ENCODE measurements at regions not wholly inside any gene's neighbourhood (a gene's known extent, or its start where the extent isn't known, plus 50 kb on each side); places are given as distances from the start of the nearest gene placed in this dataset.
A peak's percentile ranks its signal among the peaks of the same experiment; 100 is the strongest.
"Not testable (repeated sequence)": the region's sequence is repeated elsewhere in the genome, so short reads cannot be mapped to it uniquely, and the experiment has no call there.

DNA sequence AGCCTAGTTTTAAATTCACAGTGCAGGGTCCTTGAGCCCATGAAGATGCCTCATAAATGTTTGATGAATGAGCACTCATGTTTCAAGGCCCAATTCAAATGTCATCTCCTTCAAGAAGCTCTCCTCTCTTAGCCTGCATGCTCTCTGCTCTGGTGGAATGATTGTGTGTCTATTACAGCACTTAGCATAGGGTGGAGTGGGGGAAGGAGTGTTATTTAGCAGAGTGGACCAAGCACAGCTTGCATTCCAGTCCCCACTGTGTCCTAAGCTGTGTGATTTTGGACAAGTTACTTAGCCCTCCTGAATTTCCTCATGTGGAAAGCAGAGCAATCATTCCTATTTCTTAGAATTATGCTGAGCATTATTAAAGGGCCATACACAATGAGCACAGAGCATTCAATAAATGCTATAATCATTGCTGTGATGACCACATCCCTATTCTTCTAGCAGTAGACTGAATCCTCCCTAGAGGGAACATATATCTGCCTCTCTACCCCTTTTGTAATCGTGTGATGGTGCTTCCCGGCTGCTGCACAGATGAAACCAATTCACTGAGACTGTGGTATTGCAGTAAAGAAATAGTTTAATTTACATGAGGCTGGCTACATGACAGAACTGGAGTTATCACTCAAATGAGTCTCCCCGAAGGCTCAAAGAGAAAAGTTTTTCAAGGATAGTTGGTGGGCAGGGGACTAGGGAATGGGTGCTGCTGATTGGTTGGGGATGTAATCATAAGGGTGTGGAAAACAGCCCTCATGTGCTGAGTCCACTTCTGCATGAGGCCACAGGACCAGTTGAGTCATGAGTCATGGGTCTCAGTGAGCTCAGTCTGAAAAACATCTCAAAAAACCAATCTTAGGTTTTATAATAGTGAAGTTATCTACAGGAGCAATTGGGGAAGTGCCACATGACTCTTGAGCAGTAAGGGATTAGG lies 173.4 kb upstream of the NDUFV2 start:
- Mint-ChIP-seq H3K4me3 (no peak overlapping the region), H3K27ac (no peak overlapping the region), H3K4me1 (peaks cover 11 to 15% (median 15%) of the 10 kb centered on the region in 3 donors), H3K9me3 (peaks cover 6 to 15% (median 12%) of the 10 kb centered on the region in 3 donors), H3K36me3 (peaks cover 4% of the 10 kb centered on the region), H3K27me3 (no peaks in the 10 kb centered on the region)

DNA sequence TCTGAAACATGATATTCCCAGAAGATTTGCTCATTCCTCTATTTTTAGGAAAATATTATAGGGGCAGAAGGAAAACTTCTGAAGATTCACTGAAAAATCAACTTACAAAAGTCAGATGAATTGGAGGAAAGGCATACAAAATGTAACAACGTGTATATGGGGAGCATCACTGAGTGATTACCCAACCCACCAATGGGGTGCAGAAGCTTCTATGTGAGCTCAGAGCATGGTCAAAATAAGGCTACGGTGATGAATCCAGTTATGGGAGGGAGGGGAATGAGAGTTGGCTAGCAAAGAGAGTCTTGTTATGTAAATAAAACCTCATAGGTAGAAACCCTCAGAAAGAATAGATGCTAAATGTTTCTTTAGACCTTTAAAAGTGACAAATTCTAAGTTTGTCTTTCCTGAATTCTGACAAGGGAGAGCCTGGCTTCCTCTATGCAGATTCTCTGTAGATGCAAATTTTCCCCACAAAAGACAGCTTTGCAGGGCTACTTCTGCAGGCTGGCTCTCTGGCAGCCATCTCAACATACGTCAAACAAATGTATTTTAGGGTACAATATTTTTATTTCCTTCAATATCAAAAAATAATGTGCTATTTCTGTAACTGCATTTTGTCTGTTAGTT lies 171.4 kb upstream of the NDUFV2 start:
- Mint-ChIP-seq H3K9me3 (peaks cover 4 to 13% (median 8%) of the 10 kb centered on the region in 3 donors), H3K27ac (peak overlapping the region in 1 of 3 donors; percentile 17), H3K27me3 (no peaks in the 10 kb centered on the region), H3K36me3 (peaks cover 4% of the 10 kb centered on the region), H3K4me1 (peaks cover 11 to 15% (median 15%) of the 10 kb centered on the region in 3 donors), H3K4me3 (peak overlapping the region in 2 of 4 donors; percentile 29 to 63)

DNA sequence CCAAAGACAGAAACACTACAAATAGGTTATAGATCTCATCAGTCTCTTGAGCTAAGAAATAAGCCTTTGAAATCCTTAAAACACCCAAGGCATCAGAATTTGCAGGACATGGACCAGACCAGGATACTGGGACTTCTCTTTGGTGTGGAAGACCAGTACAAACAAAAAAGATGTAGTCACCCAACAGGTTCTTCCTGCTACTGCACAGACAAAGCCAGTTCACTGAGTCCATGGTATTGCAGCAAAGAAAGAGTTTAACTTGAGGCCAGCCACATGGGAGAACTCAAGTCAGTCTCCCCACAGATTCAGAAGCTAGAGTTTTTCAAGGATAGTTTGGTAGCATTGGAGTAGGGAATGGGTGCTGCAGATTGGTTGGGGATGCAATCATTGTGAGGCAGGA lies 169.6 kb upstream of the NDUFV2 start:
- Mint-ChIP-seq H3K4me1 (peaks cover 11 to 18% (median 15%) of the 10 kb centered on the region in 3 donors), H3K4me3 (peak overlapping the region in 1 of 4 donors; percentile 3), H3K27ac (no peak overlapping the region), H3K9me3 (peaks cover 0 to 9% (median 5%) of the 10 kb centered on the region in 3 donors), H3K36me3 (peaks cover 1% of the 10 kb centered on the region), H3K27me3 (no peaks in the 10 kb centered on the region)

DNA sequence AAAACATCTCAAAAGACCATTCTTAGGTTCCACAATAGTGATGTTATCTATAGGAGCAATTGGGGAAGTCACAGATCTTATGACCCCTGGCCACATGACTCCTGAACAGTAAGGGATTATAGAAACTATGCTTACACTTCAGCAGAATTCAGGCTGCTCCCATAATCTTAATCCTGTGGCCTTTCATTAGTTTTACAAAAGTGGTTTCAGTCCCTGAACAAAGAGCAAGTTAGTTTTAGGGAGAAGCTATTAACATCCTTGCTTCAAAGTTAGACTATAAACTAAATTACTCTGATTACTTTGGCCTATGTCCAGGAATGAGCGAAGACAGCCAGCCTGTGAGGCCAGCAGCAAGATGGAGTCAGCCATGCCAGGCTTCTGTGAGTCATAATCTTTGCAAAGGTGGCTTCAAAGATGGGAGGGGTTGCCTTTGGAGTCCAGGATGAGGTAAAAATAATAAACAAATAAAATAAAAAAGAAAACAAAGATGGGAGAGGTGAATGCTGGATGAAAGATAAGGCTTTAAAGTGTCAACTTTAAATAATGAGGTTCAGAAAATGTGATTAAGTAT lies 168.7 kb upstream of the NDUFV2 start:
- Mint-ChIP-seq H3K9me3 (peaks cover 0 to 8% (median 5%) of the 10 kb centered on the region in 3 donors), H3K27me3 (no peaks in the 10 kb centered on the region), H3K4me1 (peaks cover 12 to 22% (median 17%) of the 10 kb centered on the region in 3 donors), H3K27ac (no peak overlapping the region), H3K4me3 (no peak overlapping the region), H3K36me3 (no peaks in the 10 kb centered on the region)

DNA sequence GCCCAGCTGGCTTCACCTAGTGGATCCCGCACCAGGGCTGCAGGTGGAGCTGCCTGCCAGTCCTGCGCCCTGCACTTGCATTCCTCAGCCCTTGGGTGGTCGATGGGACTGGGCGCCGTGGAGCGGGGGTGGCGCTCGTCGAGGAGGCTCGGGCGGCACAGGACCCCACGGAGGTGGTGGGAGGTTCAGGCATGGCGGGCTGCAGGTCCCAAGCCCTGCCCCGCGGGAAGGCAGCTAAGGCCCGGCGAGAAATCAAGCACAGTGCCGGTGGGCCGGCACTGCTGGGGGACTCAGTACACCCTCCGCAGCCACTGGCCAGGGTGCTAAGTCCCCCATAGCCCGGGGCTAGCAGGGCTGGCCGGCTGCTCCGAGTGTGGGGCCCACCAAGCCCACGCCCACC lies 167.2 kb upstream of the NDUFV2 start:
- not testable (repeated sequence) for H3K36me3 Mint-ChIP-seq, H3K27ac Mint-ChIP-seq, H3K9me3 Mint-ChIP-seq, H3K4me3 Mint-ChIP-seq, H3K27me3 Mint-ChIP-seq
- peaks cover 17 to 28% (median 23%) of the 10 kb centered on the region in 3 donors for H3K4me1 Mint-ChIP-seq

DNA sequence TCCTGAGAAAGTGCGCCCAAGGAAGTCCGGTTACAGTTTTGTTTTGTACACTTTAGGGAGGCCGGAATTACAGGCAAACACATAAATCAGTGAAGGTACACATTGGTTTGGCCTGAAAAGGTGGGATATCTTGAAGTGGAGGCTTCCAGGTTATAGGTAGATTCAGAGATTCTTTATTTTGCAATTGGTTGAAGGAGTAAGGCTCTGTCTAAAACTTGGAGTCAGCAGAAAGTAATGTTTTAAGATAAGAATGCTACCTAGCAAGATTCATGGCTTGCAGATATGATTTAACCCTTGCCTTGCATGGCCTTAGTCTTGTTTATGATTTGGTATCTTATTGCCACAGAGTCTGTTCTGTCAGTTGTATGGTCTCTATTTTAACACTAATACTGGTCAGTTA lies 165.9 kb upstream of the NDUFV2 start:
- peaks cover 7 to 17% (median 13%) of the 10 kb centered on the region in 3 donors for H3K4me1 Mint-ChIP-seq
- H3K27me3 Mint-ChIP-seq: no peaks in the 10 kb centered on the region
- no peak overlapping the region for H3K27ac Mint-ChIP-seq
- no peak overlapping the region for H3K4me3 Mint-ChIP-seq
- no peaks in the 10 kb centered on the region for H3K9me3 Mint-ChIP-seq
- no peaks in the 10 kb centered on the region for H3K36me3 Mint-ChIP-seq

DNA sequence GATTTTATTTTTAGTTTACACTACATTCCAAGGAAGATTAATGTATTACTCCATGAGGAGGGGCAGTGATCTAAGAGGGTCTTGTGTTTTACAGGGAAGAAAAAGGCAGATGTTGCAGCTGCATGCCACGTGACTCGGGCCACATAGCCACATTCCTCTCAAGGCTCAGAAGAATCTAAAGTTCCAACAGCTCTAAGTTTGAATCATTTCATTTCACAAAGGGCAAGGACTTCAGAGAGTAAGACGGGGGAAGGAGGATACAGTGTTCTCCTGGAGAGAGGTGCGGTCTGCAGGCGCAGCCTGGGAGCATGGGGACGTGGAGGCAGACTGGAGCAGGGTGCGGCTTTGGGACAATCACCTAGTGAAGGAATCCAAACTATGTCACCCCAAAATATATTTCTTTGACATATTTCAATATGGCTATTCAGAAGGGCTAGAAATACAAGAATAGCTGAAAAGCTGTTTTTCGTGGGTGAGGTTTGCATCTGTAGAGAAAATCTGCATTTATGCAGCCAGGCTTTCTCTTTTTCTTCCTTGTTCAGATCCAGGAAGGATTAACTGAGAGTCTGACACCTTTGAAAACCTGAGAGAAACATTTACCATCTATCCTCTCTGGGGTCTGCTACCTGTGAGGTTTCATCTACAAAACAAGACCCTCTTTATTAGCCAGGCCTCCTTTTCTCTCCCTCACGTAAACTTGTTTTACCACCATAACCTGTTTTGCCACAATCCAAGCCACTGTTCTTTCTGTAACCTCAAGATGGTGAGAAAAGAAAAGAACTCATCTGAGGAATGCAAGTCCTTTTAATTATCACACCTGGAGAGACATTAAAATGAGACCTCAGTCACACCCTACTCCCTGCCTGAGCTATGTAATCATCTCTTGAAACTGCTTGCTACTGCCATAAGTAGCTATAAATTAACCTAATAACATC lies 165.1 kb upstream of the NDUFV2 start:
- no peaks in the 10 kb centered on the region for H3K9me3 Mint-ChIP-seq
- H3K4me3 Mint-ChIP-seq: no peak overlapping the region
- H3K27ac Mint-ChIP-seq: peak overlapping the region in 2 of 3 donors; percentile 18 to 39
- peaks cover 7 to 16% (median 12%) of the 10 kb centered on the region in 3 donors for H3K4me1 Mint-ChIP-seq
- no peaks in the 10 kb centered on the region for H3K36me3 Mint-ChIP-seq
- no peaks in the 10 kb centered on the region for H3K27me3 Mint-ChIP-seq

DNA sequence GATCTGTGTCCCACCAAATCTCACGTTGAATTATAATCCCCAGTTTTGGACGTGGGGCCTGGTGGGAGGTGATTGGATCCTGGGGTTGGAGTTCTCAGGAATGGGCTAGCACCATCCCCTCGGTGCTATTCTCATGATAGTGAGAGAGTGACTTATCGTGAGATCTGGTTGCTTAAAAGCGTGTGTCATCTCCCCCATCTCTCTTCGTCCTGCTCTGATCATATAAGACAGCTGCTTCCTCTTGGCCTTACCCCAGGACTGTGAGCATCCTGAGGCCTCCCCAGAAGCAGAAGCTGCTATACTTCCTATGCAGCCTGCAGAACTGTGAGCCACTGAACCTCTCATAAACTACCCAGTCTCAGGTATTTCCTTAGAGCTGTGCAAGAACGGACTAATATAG lies 163.7 kb upstream of the NDUFV2 start:
- H3K36me3 Mint-ChIP-seq: no peaks in the 10 kb centered on the region
- peak overlapping the region in 1 of 4 donors; percentile 23 for H3K4me3 Mint-ChIP-seq
- H3K4me1 Mint-ChIP-seq: peaks cover 8 to 16% (median 9%) of the 10 kb centered on the region in 3 donors
- no peaks in the 10 kb centered on the region for H3K9me3 Mint-ChIP-seq
- no peaks in the 10 kb centered on the region for H3K27me3 Mint-ChIP-seq
- no peak overlapping the region for H3K27ac Mint-ChIP-seq

DNA sequence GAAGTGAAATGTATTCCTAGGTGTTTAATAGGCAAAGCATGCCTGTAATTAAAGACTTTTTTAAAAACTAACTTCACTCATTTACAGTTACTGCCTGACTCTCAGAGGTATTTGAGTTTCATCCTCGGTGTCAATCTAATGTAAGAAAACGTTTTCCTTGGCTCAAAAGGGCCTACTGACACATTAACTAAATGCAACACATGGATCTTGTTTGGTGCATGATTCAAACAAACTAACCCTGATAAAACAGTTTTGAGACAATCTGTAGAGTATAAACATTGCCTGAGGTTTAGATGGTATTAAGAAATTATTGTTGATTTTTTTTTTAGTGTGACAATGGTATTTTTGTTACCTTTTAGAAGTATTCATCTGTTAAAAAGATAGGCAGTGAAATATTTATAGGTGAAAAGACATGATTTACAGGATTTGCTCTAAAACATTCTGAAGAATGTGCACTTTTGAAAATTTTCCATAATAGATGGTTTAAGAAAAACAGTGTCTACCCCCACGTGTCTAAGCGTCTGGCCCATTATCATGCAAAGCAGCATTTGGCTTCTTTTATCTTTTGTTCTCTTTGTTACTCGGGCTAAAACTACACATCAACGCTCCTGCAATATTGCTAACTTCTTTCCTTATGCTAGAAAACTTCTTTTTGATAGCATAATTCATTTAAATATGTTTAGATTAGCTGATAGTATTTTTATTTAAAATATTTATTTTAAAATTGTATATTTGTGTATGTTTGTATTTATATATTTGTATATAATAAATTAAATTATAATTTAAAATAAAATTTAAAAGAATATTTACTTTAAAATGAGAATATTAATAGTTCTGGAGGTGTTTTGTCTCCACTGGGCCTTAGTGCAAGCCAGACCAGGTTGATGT lies 160.2 kb upstream of the NDUFV2 start:
- H3K36me3 Mint-ChIP-seq: no peaks in the 10 kb centered on the region
- peaks cover 5% of the 10 kb centered on the region for H3K27me3 Mint-ChIP-seq

DNA sequence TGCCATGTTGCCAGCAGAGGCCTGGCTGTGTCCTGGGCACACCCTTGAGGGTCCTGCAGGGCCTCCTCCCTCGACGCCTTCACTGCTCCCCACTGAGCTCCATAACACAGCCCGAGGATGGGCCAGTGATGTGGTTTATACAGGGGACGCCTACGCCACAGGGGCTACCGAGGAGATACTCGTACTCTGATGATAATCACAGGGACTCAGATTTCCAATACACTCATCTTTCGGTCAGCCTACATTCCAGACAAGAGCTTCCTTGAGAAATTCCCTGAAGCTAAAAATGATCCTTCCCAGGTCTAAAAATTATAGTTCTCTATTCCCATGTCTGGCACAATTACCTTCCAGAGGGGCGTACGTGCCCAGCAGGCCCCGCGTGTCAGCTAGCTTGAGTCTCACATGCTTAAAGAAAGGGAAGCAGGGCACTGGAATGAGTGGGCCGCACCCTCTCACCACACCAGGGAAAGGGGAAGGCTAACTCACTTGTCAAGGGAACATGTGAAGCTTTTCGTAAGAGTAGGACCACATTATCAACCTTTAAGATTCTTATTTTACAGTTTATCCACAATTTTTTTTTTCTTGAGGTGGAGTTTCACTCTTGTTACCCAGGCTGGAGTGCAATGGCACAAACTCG lies 159.5 kb upstream of the NDUFV2 start:
- H3K4me1 Mint-ChIP-seq: peaks cover 20 to 29% (median 24%) of the 10 kb centered on the region in 3 donors
- no peak overlapping the region for H3K4me3 Mint-ChIP-seq
- peaks cover 5% of the 10 kb centered on the region for H3K27me3 Mint-ChIP-seq
- peaks cover 0 to 3% (median 2%) of the 10 kb centered on the region in 3 donors for H3K9me3 Mint-ChIP-seq
- no peak overlapping the region for H3K27ac Mint-ChIP-seq
- H3K36me3 Mint-ChIP-seq: no peaks in the 10 kb centered on the region

More for the DNA sequence above, 160.2 kb upstream of the NDUFV2 start:
- Mint-ChIP-seq H3K4me1 (peaks cover 20 to 30% (median 22%) of the 10 kb centered on the region in 3 donors), H3K4me3 (no peak overlapping the region), H3K9me3 (peaks cover 0 to 3% (median 2%) of the 10 kb centered on the region in 3 donors), H3K27ac (no peak overlapping the region)

DNA sequence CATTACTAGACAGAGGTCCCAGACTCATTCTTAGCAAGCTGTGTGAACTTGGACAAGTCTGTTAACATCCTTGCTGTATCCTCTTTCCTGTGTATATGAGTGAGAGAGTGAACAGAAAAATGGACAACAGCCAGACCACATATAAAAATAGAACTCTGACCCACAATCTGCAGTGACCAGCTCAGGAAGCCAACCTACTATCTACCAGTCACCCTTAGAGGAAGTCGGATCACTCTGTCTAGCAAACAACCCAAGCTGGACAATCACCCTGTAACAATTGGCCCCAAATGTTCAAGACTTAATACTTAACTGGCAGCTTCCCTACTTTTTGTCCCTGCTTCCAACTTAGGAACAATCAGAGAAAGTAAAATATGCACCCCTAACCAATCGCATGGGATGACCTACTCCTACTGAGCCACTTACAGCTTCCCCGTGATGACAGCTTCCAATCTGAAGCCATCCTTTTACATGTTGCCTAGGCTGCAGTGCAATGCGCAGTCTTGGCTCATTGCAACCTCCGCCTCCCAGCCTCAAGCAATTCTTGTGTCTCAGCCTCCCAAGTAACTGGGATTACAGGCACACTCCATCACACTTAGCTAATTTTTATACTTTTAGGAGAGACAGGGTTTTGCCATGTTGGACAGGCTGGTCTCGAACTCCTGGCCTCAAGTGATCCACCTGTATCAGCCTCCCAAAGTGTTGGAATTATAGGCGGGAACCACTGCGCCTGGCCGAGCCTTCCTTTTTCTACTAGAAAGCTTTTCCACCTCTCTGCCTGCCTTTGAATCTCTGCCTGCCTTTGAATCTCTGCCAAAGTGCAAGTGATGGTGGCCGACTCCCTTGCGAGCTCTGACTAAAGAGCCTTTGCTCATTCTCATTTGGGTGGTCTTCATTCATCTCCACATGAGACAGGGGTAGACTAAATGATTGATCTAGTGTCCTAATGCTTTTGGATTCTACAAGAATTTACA lies 158.3 kb upstream of the NDUFV2 start:
- Mint-ChIP-seq H3K27ac (no peak overlapping the region), H3K4me3 (peak overlapping the region in 2 of 4 donors; percentile 7 to 69), H3K27me3 (peaks cover 7% of the 10 kb centered on the region)

DNA sequence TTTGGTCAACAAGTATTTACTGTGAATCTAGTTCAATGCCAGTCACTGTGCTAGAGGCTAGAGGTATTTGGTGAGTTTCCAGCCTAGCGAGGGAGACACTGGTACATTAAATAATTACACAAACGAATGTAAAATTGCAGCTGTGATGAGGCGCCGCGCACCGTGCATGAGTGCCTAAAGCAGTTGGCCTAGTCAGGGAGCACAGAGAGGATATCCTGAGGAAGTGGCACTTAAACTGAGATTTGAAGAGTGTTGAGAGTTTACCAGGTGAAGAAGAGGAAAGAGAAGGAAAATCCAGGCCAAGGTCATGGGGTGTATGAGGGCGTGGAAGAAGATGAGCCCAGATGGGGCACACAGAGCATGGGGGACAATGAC lies 157.6 kb upstream of the NDUFV2 start:
- H3K27ac Mint-ChIP-seq: no peak overlapping the region
- H3K4me1 Mint-ChIP-seq: peaks cover 18 to 35% (median 31%) of the 10 kb centered on the region in 3 donors
- peak overlapping the region in 3 of 4 donors; percentile 9 to 69 (median 26) for H3K4me3 Mint-ChIP-seq
- H3K36me3 Mint-ChIP-seq: no peaks in the 10 kb centered on the region
- H3K9me3 Mint-ChIP-seq: peaks cover 0 to 3% (median 2%) of the 10 kb centered on the region in 3 donors
- peaks cover 7% of the 10 kb centered on the region for H3K27me3 Mint-ChIP-seq

More for the DNA sequence above, 158.3 kb upstream of the NDUFV2 start:
- peaks cover 0 to 3% (median 2%) of the 10 kb centered on the region in 3 donors for H3K9me3 Mint-ChIP-seq
- H3K36me3 Mint-ChIP-seq: no peaks in the 10 kb centered on the region
- peaks cover 20 to 32% (median 29%) of the 10 kb centered on the region in 3 donors for H3K4me1 Mint-ChIP-seq
